Neural cell (in vitro differentiated cells): ENCODE measurements at regions not wholly inside any gene's neighbourhood (a gene's known extent, or its start where the extent isn't known, plus 50 kb on each side); places are given as distances from the start of the nearest gene placed in this dataset.

ENCODE experiments used
- EP300 ChIP-seq: fragments of 450-650 bp; conservative IDR thresholded peaks from 2 replicates; pipeline ENCODE4 v1.6.1; 2014; ENCODE audit warnings: antibody characterized with exemption, mild to moderate bottlenecking, moderate library complexity; ENCODE audit not compliant: poor library complexity, severe bottlenecking
- EZH2 ChIP-seq: fragments of 200-600, 300-800 bp; shearing (Covaris generic), sonication (generic); IDR thresholded peaks from 2 replicates; pipeline ENCODE4 v1.6.1; 2014; ENCODE audit warnings: antibody characterized with exemption, low read length, borderline replicate concordance, mild to moderate bottlenecking; ENCODE audit not compliant: insufficient read depth, poor library complexity, severe bottlenecking
- POLR2AphosphoS5 ChIP-seq: IDR thresholded peaks from 2 replicates; pipeline ENCODE4 v1.6.1; 2012
- SMC3 ChIP-seq: fragments of 450-650 bp; conservative IDR thresholded peaks from 2 replicates; pipeline ENCODE4 v1.6.1; 2014; ENCODE audit warnings: antibody characterized with exemption, mild to moderate bottlenecking, moderate library complexity; ENCODE audit not compliant: poor library complexity
- TF ChIP-seq, protein P1 (sequence below): fragments of 450-650 bp; IDR thresholded peaks from 2 replicates; pipeline ENCODE4 v1.5.1; 2014; ENCODE audit warnings: antibody characterized with exemption, mild to moderate bottlenecking, moderate library complexity; ENCODE audit not compliant: poor library complexity, severe bottlenecking
- TF ChIP-seq, protein P2 (sequence below): IDR thresholded peaks from 2 replicates; pipeline ENCODE4 v1.6.1; 2012; ENCODE audit warnings: borderline replicate concordance

DNA sequence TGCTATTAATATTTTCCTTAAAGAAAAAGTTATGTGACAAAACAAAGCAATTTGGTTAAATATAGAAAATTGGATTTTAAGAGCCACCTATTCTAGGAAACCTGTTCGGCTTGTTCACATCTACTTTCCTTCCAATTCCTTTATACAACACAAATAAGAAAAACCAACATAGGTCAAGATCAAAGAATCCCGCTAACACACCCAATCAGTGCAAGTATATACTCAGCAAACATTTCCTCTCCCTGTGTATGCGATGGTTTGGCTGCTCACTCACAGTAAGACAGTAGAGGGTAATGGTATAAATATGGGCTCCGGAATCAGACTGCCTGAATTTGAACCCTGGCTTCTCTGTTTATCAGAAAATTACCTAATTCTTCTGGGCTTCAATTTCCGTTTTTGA, 757.5 kb upstream of the ZNF608 start:
- TF ChIP-seq, protein P1, sequence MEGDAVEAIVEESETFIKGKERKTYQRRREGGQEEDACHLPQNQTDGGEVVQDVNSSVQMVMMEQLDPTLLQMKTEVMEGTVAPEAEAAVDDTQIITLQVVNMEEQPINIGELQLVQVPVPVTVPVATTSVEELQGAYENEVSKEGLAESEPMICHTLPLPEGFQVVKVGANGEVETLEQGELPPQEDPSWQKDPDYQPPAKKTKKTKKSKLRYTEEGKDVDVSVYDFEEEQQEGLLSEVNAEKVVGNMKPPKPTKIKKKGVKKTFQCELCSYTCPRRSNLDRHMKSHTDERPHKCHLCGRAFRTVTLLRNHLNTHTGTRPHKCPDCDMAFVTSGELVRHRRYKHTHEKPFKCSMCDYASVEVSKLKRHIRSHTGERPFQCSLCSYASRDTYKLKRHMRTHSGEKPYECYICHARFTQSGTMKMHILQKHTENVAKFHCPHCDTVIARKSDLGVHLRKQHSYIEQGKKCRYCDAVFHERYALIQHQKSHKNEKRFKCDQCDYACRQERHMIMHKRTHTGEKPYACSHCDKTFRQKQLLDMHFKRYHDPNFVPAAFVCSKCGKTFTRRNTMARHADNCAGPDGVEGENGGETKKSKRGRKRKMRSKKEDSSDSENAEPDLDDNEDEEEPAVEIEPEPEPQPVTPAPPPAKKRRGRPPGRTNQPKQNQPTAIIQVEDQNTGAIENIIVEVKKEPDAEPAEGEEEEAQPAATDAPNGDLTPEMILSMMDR = no peak
- TF ChIP-seq EP300 = no peak
- TF ChIP-seq, protein P2, sequence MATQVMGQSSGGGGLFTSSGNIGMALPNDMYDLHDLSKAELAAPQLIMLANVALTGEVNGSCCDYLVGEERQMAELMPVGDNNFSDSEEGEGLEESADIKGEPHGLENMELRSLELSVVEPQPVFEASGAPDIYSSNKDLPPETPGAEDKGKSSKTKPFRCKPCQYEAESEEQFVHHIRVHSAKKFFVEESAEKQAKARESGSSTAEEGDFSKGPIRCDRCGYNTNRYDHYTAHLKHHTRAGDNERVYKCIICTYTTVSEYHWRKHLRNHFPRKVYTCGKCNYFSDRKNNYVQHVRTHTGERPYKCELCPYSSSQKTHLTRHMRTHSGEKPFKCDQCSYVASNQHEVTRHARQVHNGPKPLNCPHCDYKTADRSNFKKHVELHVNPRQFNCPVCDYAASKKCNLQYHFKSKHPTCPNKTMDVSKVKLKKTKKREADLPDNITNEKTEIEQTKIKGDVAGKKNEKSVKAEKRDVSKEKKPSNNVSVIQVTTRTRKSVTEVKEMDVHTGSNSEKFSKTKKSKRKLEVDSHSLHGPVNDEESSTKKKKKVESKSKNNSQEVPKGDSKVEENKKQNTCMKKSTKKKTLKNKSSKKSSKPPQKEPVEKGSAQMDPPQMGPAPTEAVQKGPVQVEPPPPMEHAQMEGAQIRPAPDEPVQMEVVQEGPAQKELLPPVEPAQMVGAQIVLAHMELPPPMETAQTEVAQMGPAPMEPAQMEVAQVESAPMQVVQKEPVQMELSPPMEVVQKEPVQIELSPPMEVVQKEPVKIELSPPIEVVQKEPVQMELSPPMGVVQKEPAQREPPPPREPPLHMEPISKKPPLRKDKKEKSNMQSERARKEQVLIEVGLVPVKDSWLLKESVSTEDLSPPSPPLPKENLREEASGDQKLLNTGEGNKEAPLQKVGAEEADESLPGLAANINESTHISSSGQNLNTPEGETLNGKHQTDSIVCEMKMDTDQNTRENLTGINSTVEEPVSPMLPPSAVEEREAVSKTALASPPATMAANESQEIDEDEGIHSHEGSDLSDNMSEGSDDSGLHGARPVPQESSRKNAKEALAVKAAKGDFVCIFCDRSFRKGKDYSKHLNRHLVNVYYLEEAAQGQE = no peak
- TF ChIP-seq POLR2AphosphoS5 = no peak
- no peak for TF ChIP-seq SMC3
- TF ChIP-seq EZH2 = no peak
